CD4-positive, alpha-beta T cell treated with Interleukin-17A for 1 hour (primary cell): ENCODE measurements at regions not wholly inside any gene's neighbourhood (a gene's known extent, or its start where the extent isn't known, plus 50 kb on each side); places are given as distances from the start of the nearest gene placed in this dataset.
"Not testable (repeated sequence)": the region's sequence is repeated elsewhere in the genome, so short reads cannot be mapped to it uniquely, and the experiment has no call there.

Source experiments
- DNase-seq: peaks from one replicate; pipeline ENCODE4 v3.0.0-alpha.2; 2020

DNA sequence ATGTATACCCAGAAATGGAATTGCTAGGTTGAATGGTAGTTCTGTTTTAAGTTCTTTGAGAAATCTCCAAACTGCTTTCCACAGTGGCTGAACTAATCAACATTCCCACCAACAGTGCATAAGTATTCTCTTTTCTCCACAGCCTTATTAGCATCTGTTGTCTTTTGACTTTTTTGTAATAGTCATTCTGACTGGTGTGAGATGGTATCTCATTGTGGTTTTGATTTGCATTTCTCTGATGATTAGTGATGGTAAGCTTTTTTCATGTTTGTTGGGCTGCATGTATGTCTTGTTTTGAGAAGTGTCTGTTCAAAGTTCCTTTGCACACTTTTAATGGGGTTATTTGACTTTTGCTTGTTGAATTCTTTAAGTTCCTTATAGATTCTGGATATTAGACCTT is 52.4 kb upstream of the EHHADH start:
- not testable (repeated sequence) for DNase-seq

DNA sequence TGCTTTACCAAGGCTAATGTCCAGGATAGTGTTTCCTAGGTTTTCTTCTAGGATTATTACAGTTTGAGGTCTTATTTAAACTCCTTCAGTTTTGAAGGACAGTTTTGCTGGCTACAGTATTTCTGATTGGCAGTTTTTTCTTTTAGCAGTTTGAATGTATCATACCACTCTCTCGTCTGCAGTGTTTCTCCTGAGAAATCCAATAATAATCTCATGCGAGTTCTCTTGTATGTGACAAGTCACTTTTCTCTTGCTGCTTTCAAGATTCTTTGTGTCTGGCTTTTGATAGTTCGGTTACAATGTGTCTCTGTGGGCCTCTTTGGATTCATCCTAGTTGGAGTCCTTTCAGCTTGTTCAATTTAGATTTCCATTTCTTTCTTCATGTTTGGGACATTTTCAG is 53.0 kb upstream of the EHHADH start:
- no peak for DNase-seq

DNA sequence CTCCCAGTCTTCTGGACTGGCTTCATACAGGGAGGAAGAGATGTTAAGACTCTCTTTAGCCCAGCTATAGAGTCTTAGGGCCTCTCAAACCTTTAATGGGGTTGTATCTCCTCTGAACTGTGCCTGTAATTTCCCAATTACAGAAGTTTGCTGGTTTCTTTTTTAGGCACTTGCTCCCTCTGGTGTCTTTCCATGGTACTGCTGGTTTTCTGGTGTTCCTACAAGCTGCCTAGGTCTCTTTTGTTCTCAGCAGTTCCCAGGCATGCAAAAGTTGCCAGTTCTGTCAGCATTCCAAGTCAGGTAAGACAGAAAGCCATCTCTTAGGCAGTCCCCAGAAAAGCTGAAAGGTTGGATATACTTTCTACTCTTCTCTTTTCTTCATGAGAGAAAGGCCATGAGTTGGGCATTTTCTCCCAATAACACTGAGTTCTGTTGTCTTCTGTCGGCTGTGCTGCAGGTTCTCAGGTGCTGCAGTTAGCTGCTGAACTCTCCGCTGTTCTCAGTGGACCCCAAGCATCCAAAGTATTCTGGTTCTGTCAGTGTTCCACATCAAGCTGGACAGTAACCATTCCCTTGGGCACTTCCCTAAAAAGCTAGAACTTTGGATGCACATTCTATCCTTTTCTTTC is 54.4 kb upstream of the EHHADH start:
- DNase-seq: peak; percentile 51

DNA sequence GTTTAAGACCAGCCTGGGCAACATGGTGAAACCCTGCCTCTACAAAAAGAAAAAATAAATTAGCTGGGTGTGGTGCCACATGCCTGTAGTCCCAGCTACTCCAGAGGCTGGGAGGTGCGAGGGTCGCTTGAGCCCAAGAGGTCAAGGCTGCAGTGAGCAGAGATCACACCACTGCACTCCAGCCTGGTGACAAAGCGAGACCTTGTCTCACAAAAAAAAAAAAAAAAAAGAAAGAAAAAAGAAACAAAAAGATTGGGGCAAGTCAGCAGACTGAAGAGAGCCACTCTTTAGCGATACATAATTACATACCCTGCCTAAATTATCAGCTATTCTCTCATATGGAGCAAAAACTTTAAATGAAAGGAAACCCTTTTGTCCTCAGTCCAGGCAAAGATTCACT is 53.6 kb upstream of the MAP3K13 start:
- no peak for DNase-seq

DNA sequence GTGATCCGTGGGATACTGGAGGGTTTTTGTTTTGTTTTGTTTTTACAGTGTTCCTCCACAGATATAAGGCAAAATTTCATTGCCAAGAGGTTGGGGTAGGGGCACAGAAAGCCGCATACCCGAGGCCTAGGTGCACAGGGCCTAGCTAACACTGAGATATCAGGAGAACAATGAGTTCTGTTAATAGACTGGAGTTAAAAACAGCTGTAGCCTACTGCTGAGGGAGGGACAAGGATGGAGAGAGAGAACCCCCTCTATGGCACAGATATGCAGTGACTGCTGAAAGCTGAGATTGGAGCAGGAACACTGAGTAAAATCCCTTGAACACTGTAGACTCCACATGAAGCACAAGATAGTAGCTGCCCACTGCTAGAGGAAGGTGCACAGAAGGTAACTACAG is 53.1 kb upstream of the MAP3K13 start:
- DNase-seq: no peak

DNA sequence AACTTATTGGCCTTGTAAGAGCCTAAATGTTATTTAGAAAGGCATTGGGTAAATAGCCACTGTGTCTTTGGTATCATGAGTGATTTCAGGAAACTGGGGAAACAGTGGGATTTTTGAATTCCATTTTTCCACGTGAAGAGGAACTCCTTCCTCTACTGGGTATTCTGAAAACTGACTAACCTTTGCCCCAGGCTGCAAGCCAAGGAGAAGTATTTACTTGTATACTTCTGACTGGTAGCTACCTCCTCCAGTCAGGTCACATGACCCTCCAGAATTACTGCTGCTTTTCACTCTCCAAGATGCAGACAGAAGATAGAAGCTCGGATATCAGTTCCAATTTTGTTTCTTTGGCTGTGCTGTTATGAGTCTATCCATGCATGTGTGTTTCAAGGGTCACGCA is 50.9 kb upstream of the MAP3K13 start:
- no peak for DNase-seq
